ENCODE measurements at regions not wholly inside any gene's neighbourhood (a gene's known extent, or its start where the extent isn't known, plus 50 kb on each side); places are given as distances from the start of the nearest gene placed in this dataset.

DNA sequence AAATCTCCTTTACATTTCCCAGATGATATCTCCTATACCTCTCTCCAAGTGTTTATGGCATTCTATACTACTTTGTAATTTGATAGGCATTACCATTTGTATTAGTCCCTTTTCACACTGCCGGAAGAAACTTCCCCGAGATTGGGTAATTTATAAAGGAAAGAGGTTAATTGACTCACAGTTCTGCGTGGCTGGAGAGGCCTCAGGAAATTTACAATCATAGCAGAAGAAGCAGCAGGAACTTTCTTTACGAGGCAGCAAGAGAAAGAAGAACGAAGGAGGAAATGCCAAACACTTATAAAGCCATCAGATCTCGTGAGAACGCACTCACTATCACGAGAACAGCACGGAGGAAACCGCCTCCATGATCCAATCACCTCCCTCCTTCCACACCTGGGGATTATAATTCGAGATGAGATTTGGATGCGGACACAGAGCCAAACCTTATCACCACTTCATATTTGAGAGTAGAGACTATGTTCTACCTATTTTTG lies 1194.6 kb downstream of the SORCS1 start:
- H3K4me3 ChIP-seq (ENCODE audit: low read depth, low read length): no peak overlapping the region
- TF ChIP-seq, protein P1, sequence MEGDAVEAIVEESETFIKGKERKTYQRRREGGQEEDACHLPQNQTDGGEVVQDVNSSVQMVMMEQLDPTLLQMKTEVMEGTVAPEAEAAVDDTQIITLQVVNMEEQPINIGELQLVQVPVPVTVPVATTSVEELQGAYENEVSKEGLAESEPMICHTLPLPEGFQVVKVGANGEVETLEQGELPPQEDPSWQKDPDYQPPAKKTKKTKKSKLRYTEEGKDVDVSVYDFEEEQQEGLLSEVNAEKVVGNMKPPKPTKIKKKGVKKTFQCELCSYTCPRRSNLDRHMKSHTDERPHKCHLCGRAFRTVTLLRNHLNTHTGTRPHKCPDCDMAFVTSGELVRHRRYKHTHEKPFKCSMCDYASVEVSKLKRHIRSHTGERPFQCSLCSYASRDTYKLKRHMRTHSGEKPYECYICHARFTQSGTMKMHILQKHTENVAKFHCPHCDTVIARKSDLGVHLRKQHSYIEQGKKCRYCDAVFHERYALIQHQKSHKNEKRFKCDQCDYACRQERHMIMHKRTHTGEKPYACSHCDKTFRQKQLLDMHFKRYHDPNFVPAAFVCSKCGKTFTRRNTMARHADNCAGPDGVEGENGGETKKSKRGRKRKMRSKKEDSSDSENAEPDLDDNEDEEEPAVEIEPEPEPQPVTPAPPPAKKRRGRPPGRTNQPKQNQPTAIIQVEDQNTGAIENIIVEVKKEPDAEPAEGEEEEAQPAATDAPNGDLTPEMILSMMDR (IDR thresholded peaks at IDR 0.05; ENCODE audit: control insufficient read depth, extremely low read depth, insufficient read depth): no peak
- DNase-seq (ENCODE audit: low read depth): no peak

DNA sequence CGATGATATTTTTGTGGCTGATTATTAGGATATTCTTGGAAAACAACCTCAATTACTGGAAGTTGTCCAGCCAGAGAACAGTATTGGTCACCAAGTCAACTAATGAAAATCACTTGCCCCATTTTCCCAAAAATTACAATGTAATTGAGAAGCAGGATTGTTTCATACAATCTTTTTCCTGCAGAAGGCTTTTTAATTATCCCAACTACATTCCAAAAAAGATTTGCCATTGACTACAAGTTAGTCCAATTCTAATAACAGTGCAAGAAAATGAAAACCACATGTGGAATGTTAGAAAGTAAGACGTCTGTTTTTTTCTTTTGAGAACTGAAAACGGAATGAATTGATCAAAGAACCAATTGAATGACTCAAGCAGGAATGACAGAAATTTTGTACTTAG lies 1195.8 kb downstream of the SORCS1 start:
- TF ChIP-seq, protein P1 (IDR thresholded peaks at IDR 0.05; ENCODE audit: control insufficient read depth, extremely low read depth, insufficient read depth): no peak
- H3K4me3 ChIP-seq (ENCODE audit: low read depth, low read length): no peak overlapping the region
- DNase-seq (ENCODE audit: low read depth): no peak

DNA sequence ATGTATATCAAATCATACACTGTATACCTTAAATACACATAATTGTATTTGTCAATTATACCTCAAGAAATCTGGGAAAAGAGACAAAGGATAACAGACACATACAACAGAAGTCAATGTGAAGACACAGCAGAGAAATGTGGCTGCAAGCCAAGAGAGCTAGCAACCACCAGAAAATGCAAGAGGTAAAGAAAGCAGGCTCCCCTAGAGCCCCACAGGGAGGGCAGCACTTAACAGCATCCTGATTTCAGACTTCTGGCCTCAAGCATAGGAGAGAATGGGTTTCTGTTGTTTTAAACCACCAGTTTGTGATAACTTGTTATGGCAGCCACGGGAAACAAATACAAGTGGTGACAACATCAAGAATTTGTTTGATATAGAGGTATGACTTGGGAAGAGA lies 1197.2 kb downstream of the SORCS1 start:
- no peak overlapping the region for H3K4me3 ChIP-seq (ENCODE audit: low read depth, low read length)
- DNase-seq (ENCODE audit: low read depth): no peak
- TF ChIP-seq, protein P1 (IDR thresholded peaks at IDR 0.05; ENCODE audit: control insufficient read depth, extremely low read depth, insufficient read depth): no peak

DNA sequence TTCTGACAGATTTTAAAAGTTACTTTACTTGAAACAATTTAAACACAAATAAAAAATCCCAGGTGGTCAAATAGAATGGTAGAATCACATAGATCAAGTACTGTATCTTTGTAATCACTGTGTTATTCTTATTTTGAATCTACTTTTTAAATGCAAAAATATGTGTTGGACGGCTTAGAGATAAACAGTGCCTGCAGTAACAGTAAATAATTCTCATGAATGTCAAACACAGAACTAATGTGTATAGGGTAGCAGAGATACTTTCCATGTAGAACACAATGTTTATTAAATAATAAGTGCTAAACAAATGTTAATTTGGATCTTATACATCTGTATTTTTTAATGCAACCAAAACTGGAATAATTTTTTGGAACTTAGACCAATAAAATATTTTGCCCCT lies 1199.4 kb downstream of the SORCS1 start:
- no peak for DNase-seq (ENCODE audit: low read depth)
- TF ChIP-seq, protein P1 (IDR thresholded peaks at IDR 0.05; ENCODE audit: control insufficient read depth, extremely low read depth, insufficient read depth): no peak
- H3K4me3 ChIP-seq (ENCODE audit: low read depth, low read length): no peak overlapping the region

DNA sequence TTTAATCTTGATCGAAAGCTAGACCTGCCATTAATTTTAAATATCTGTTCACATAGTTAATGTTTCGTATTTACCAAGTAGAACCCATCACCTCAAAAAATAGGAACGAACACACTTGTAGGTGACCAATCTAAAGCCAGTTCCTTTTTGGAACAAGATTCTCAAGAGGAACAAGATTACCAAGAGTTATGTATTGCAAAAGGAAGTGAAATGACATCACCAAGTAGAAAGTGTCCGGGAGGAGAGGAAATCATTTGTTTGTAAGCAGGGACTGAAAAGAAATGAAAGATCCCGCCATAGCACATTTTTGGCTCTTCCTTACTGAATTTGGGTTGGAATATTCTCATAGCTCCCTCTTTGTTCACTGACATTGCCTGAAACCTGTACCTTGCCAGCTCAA lies 1200.5 kb downstream of the SORCS1 start:
- H3K4me3 ChIP-seq (ENCODE audit: low read depth, low read length): no peak overlapping the region
- TF ChIP-seq, protein P1 (IDR thresholded peaks at IDR 0.05; ENCODE audit: control insufficient read depth, extremely low read depth, insufficient read depth): no peak
- no peak for DNase-seq (ENCODE audit: low read depth)

DNA sequence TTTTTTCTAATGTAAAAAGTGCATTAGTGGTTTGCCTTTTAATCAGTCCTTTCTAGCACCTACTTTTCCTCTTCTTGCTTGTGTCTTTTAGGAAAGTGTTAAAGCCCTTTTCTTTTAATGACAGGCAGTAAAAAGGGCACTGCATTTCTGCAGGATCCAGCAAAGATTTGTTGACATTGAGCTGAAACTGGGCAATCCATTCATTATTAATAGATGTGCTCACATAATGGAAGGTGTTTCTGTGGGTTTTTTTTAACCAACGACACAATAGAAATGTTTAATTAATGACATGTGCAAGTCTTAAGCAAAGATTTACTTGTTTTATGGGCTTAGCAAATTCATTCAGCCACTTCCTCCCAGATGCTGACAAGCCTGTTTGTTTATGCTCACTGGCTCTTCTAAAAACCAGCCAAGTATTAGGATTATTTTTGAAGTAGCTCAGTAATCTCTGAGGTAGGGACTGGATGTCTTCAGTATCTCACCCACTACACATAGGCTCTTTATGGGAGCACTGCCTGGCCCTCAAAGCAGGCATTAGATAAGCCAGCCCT lies 1201.1 kb downstream of the SORCS1 start:
- TF ChIP-seq, protein P1 (IDR thresholded peaks at IDR 0.05; ENCODE audit: control insufficient read depth, extremely low read depth, insufficient read depth): no peak
- peak; percentile 21 for DNase-seq (ENCODE audit: low read depth)
- H3K4me3 ChIP-seq (ENCODE audit: low read depth, low read length): no peak overlapping the region

DNA sequence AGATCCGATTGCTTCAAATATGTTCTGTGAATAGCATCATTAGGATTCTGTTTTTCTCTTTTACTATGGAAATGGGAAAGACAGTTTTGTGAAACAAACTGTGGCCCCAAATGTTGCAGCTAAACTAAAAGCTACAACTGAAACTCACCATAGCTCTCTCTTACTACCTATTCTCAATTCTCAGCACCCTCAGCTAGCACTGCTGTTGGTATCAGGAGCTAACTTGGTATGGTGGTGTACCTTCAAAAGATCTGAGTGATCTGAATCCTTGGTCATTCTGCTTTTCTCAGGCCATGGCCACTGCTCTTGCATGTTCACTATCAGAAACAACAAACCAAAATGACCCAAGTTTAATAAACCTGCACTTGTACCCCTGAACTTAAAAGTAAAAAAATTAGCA lies 1208.0 kb downstream of the SORCS1 start:
- DNase-seq (ENCODE audit: low read depth): no peak
- no peak overlapping the region for H3K4me3 ChIP-seq (ENCODE audit: low read depth, low read length)
- TF ChIP-seq, protein P1 (IDR thresholded peaks at IDR 0.05; ENCODE audit: control insufficient read depth, extremely low read depth, insufficient read depth): no peak

Data from LNCaP clone FGC (cell line).